Astrocyte of the spinal cord (primary cell): ENCODE measurements at regions not wholly inside any gene's neighbourhood (a gene's known extent, or its start where the extent isn't known, plus 50 kb on each side); places are given as distances from the start of the nearest gene placed in this dataset.

Experiments
- DNase-seq: peaks from one replicate; pipeline ENCODE4 v3.0.0; 2011; ENCODE audit warnings: low read depth, low spot score
- H3K4me3 ChIP-seq: 2 replicates; pipeline ENCODE4 v1.5.1; 2011; ENCODE audit warnings: low read depth, mild to moderate bottlenecking, low read length, moderate library complexity
- CTCF ChIP-seq: IDR thresholded peaks from 2 replicates; pipeline ENCODE4 v1.5.1; 2012; ENCODE audit warnings: low read depth, mild to moderate bottlenecking, low read length, inconsistent platforms
- in situ Hi-C: cut with HindIII; loops from 2 replicates; pipeline ENCODE4 v1.10.0; 2017; ENCODE audit warnings: low sequenced_read_pairs

DNA sequence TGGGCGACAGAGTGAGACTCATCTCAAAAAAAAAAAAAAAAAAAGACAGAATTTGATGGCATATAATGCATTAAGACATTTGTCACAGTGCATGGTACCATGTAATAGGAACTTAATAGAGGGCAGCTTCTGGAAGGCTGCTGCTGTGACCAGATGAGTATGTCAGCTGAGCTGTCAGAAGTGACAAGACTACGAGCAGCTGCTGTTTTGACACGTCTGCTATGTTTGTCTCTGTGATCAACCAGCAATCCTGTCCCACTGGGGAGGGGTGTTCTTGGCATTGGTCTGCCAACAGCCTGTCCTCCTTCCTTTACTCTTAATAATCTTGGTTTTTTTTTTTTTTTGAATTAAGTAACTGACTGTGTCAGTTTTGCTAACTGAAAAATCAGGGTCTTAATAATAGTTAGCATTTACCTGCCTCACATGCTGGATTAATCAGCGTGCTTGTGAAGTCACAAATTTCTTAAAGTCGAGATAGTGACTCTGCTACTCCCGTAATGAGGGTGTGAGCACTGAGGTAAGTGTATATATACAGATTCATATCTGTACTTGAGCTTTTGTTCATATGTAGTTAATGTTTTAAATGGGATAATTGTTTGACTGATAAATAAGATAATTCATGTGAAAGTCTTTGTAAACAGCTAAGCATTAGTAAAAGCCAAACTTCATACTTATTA lies 152.4 kb downstream of the BMP2 start:
- no peak for TF ChIP-seq CTCF
- no peak overlapping the region for H3K4me3 ChIP-seq
- in situ Hi-C loops: no loop called here
- DNase-seq: no peak

- in situ Hi-C loops: no loop called here
- TF ChIP-seq CTCF: no peak
- DNase-seq: no peak
- no peak overlapping the region for H3K4me3 ChIP-seq
These were observed 153.6 kb downstream of the BMP2 start for GRCh38 chr20:6920991-6921613.

DNA sequence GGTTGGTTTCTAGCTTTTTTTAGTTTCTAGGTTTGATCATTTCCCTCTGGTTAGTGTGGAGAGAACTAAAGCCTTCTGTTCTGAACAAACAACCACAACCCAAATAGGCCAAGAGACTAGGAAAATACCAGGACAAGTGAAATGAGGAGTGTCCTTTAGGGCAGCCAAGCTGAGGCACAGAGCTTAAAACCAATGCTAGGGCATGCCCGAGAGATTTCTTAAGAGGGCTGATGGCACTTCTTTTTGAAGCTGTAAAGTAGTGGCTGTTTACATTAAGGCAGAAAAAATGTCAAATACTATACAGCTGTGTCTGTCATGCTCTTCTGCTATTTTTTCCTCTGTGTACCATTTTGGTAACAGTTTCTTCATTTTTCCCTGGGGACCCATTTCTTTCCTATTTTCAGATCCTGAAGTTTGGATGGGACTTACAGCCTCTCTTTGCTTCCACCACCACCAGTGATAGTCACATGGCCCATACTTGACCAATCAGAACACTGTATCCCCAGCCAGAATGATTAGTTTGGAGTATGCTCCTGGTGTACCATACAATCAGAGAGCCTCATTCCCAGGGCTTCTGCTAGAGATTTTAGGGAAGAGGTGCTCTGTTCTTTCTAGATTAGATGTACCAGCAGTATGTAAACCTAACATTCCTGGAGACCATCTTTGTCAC lies 154.4 kb downstream of the BMP2 start:
- no peak for DNase-seq
- H3K4me3 ChIP-seq: no peak overlapping the region
- TF ChIP-seq CTCF: no peak
- in situ Hi-C loops: no loop called here

DNA sequence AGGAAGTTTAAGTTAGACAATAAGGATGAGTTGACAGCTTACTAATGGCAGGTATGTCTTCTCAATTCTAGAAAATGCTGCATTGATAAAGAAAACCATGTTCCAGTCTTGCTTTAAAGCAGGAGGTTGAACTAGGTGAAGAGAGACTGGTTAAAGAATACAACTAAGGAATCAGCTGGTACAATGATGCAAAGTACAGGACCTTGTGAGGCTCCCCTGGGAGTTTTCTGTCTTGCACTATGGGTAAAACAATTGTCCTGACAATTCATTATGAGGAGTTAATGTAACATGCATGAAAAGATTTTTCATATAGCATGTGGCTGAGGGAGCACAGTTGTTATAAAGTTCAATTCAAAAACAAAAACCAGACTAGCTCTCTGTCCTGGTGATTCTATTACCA lies 157.2 kb downstream of the BMP2 start:
- H3K4me3 ChIP-seq: no peak overlapping the region
- no peak for DNase-seq
- in situ Hi-C loops: no loop called here
- no peak for TF ChIP-seq CTCF

GRCh38 chr20:6925744-6926278 lies 158.3 kb downstream of the BMP2 start:
- in situ Hi-C loops: no loop called here
- TF ChIP-seq CTCF: no peak
- no peak for DNase-seq
- H3K4me3 ChIP-seq: no peak overlapping the region

- H3K4me3 ChIP-seq: no peak overlapping the region
- DNase-seq: no peak
- in situ Hi-C loops: no loop called here
- TF ChIP-seq CTCF: peak; percentile 25
These were observed 172.6 kb downstream of the BMP2 start for GRCh38 chr20:6940048-6940447.
